HFF-Myc (cell line): ENCODE measurements at regions not wholly inside any gene's neighbourhood (a gene's known extent, or its start where the extent isn't known, plus 50 kb on each side); places are given as distances from the start of the nearest gene placed in this dataset.

ENCODE experiments used
- DNase-seq: peaks from one replicate; pipeline ENCODE4 v3.0.0-alpha.2; 2011; ENCODE audit warnings: low read depth; ENCODE audit errors: extremely low read depth
- H3K4me3 ChIP-seq: replicated peaks from 2 replicates; pipeline ENCODE4 v1.5.1; 2011; ENCODE audit warnings: low read depth, mild to moderate bottlenecking, control low read depth, low read length
- TF ChIP-seq, protein P1 (sequence below): IDR thresholded peaks from 2 replicates; pipeline ENCODE4 v1.5.1; 2012; ENCODE audit warnings: mild to moderate bottlenecking, low read depth, low read length, control low read depth; ENCODE audit errors: missing control alignments

DNA sequence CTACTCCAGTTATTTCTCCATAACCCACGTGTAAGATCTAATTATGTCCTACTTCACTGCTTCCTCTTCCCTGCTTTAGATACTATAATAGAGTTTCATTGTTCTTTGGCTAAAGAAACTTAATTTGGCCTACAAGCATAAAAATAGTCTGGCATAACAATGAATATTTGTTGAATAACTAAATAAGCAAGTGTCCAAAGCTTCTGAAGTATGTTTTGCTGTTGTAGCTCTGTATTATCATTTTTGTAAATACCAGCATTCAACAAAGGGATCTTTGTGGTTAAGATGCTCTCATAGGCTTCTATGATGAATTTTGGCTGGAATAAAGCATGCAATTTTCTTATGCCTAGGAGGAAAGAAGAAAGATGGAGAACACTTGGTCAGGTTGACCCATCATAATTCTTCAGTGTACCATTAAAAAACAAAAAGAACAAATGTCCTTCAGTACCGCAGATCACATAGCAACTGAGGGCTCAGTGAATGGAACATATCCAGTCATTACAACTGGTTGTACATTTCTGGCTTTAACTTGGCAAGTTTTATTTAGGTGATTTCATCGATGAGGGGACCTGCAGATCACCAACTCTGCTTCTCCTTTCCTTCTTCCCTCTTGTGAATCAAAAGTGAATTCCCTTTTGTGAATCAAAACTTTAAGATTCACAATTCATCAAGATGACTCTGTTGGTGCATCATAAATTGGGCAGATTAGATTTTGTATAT is 465.9 kb upstream of the TGFBR2 start:
- TF ChIP-seq, protein P1, sequence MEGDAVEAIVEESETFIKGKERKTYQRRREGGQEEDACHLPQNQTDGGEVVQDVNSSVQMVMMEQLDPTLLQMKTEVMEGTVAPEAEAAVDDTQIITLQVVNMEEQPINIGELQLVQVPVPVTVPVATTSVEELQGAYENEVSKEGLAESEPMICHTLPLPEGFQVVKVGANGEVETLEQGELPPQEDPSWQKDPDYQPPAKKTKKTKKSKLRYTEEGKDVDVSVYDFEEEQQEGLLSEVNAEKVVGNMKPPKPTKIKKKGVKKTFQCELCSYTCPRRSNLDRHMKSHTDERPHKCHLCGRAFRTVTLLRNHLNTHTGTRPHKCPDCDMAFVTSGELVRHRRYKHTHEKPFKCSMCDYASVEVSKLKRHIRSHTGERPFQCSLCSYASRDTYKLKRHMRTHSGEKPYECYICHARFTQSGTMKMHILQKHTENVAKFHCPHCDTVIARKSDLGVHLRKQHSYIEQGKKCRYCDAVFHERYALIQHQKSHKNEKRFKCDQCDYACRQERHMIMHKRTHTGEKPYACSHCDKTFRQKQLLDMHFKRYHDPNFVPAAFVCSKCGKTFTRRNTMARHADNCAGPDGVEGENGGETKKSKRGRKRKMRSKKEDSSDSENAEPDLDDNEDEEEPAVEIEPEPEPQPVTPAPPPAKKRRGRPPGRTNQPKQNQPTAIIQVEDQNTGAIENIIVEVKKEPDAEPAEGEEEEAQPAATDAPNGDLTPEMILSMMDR: no peak
- DNase-seq: no peak
- H3K4me3 ChIP-seq: no peak overlapping the region

DNA sequence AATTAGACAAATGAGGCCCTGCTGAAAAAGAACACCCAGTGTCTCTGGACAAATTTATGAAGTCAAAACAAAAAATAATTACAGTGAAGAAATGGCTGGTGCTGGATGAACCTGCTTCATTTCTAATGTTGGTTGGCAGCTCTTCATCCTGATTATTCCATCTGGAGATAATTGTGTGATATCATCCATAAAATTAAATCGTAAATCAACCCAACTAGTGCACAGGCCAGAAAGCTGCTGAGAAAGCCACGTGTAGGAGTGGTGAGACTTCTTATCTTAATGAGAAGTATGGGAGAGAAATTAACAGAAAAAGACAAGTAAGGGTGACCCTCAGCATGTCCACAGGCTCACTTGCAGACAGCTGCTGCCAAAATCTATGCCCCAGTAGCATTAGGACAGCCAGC is 465.2 kb upstream of the TGFBR2 start:
- TF ChIP-seq, protein P1: no peak
- DNase-seq: no peak
- no peak overlapping the region for H3K4me3 ChIP-seq

DNA sequence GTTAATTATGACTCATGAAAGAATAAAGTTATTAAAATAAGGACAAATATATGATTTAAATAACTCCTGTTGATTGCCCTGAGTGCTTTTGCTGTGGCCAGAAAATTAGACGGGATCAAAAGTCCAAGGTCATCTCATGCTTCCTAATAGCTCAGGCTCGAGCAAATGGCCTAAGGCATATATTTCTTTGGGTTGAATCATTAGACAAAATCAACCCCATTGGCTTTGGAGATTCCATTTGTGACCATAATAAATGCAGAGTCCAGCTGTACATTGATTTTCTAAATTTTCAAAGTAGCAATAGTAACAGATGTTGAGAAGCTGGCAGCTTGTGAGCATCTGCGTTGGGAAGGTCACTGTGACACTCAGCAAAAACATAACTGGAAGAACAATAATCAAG is 464.5 kb upstream of the TGFBR2 start:
- DNase-seq: peak; percentile 16
- H3K4me3 ChIP-seq: no peak overlapping the region
- TF ChIP-seq, protein P1: no peak

DNA sequence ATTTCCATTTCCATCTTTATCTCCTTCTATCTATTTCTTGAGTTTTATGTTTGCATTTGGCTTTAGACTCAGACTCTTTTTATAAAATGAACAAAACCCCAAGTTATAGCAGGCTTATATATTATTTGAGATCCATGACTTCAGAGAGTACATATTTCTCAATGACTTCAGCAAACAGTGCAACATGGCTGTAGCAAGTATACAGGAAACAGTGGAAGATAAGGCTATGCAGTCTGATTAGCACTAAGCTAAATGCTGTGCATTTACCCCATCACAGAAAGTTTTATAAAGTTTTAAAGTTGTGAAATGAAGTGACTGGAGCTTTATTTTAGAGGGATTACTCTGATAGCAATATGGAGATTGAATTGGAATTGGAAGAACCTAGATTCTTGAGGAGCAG is 463.5 kb upstream of the TGFBR2 start:
- TF ChIP-seq, protein P1: no peak
- H3K4me3 ChIP-seq: no peak overlapping the region
- DNase-seq: no peak

DNA sequence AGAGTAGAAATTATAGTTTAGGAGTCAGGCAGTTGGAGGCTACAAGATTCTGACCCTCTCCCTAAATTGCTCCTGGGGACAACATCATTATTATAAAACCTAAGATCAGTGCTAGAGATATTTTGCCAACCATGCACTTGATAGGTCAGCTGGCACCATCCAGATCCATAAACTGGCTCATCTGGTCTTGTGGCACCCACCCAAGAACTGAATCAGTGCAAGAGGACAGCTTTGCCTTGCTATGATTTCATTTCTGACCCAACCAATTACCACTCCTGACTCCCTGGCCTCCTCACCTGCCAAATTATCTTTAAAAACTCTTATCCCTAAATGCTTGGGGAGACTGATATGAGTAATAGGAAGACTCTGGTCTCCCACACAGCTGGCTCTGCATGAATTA is 461.1 kb upstream of the TGFBR2 start:
- no peak overlapping the region for H3K4me3 ChIP-seq
- DNase-seq: no peak
- TF ChIP-seq, protein P1: no peak

DNA sequence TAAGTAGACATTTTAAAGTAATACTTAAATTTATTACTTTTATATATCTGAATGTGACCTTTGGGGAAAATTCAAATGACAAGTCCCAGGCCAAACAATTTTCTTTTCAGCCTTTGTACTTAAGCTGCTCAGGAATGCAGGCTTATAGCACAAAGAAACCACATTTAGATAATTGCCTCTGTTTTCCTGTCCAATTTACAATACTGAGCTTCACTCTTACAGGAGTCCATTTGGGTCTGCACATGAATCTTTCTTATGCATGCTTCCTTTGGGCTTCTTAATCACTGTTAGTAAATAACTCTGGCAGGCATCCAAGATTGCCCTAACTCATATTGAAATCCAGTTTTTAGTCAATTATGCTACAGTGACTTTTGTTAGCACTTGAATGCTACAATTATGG is 459.4 kb upstream of the TGFBR2 start:
- no peak for DNase-seq
- H3K4me3 ChIP-seq: no peak overlapping the region
- TF ChIP-seq, protein P1: no peak

DNA sequence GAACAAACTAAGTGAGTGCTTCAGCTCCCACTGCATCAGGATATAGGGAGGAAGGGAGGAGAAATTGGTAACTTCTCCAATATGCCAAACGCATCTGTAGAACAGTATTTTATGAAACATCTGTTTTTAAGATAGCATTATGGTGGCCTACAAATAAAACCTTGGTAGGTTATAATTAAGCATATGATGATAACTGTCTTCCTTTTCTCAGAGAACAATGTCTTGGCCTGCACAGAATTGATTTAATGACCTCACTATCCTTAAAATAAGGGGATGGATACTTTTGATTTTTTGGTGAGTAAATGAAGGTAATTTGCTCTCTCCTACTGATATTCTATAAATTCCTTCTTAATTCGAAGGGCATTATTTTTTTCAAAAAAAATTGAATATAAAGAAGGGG is 451.5 kb upstream of the TGFBR2 start:
- TF ChIP-seq, protein P1: no peak
- no peak for DNase-seq
- H3K4me3 ChIP-seq: no peak overlapping the region
